Neural progenitor cell (in vitro differentiated cells): ENCODE measurements at regions not wholly inside any gene's neighbourhood (a gene's known extent, or its start where the extent isn't known, plus 50 kb on each side); places are given as distances from the start of the nearest gene placed in this dataset.

Experiments
- EZH2 ChIP-seq: fragments of 200-600 bp; sonication (generic); IDR thresholded peaks from 2 replicates; pipeline ENCODE4 v1.6.1; 2017; ENCODE audit warnings: antibody characterized with exemption, mild to moderate bottlenecking, moderate library complexity
- TF ChIP-seq, protein P1 (sequence below): fragments of 200-600 bp; sonication (generic); IDR thresholded peaks from 2 replicates; pipeline ENCODE4 v1.5.1; 2017; ENCODE audit warnings: antibody characterized with exemption, mild to moderate bottlenecking

DNA sequence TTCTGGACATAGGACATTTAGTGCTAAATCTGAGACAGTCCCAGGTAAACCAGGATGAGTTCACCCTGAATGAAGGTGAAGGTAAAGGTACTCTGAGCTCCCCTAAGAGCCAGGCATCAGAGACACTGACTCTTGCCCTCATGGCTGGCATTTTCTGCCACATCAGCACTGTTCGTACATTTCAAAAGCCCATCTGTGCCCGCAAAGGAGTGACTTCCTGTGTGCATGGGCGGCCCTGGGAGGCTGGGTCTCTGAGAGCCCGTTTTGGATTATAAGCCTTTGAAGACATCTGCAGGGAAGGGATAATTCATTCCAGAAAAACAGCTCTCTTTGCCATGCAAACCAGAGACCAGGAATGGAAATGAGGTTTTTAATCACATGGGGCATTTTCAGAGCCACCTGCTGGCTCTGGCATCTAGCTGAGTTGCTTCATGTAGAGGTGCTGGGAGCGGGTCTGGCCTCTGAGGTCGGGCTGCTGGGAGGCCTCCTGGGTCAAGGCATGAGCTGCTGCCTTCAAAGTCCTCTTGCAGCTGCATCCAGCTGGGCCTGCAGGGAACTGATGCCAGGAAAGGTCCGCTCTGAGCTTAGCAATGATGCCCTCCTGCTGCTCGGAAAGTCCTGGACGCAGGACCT is 348.3 kb downstream of the DHX35 start:
- TF ChIP-seq, protein P1, sequence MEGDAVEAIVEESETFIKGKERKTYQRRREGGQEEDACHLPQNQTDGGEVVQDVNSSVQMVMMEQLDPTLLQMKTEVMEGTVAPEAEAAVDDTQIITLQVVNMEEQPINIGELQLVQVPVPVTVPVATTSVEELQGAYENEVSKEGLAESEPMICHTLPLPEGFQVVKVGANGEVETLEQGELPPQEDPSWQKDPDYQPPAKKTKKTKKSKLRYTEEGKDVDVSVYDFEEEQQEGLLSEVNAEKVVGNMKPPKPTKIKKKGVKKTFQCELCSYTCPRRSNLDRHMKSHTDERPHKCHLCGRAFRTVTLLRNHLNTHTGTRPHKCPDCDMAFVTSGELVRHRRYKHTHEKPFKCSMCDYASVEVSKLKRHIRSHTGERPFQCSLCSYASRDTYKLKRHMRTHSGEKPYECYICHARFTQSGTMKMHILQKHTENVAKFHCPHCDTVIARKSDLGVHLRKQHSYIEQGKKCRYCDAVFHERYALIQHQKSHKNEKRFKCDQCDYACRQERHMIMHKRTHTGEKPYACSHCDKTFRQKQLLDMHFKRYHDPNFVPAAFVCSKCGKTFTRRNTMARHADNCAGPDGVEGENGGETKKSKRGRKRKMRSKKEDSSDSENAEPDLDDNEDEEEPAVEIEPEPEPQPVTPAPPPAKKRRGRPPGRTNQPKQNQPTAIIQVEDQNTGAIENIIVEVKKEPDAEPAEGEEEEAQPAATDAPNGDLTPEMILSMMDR: no peak
- no peak for TF ChIP-seq EZH2
